NCI-H2196 (cell line): ENCODE measurements at regions not wholly inside any gene's neighbourhood (a gene's known extent, or its start where the extent isn't known, plus 50 kb on each side); places are given as distances from the start of the nearest gene placed in this dataset.

ENCODE experiments used
- DNase-seq: peaks from one replicate; lab custom pipeline; 2025; ENCODE audit not compliant: unreplicated experiment; lab: John Stamatoyannopoulos, UW

GRCh38 chr10:33453081-33454025 is 118.9 kb upstream of the NRP1 start:
- no peak for DNase-seq

DNA sequence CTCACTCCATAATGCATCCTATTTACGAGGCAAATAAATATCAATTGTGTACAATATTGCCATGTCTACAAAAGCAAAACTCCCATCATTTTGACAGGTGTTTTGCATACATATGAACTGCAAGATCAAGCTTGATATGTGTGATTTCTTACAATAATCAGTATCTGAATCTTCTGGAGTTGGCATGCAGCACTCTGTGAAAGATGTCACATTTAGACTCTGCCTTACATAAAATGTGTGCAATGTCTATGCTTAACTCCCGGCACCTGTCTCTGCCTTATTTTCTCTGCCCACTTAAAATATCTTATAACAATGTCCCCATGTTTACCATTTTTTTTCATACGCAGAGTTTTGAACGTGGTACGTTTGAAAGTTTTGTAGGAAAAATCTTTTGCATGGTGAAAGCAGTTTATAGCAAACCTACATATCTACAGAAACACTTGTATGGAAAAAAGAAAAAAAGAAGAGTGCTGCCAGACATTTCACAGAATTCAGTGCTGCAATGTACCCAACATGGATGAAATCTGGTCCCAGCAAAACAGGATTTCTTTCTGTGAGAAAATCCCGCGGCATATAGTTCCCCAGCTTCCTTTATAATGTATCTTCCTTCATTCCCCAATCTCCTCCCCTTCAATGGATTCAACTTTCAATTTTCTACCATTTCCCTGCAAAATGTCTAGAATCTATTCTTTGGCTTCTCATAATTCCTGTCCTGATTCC is 114.1 kb upstream of the NRP1 start:
- no peak for DNase-seq

GRCh38 chr10:33441561-33441960 is 107.1 kb upstream of the NRP1 start:
- no peak for DNase-seq

DNA sequence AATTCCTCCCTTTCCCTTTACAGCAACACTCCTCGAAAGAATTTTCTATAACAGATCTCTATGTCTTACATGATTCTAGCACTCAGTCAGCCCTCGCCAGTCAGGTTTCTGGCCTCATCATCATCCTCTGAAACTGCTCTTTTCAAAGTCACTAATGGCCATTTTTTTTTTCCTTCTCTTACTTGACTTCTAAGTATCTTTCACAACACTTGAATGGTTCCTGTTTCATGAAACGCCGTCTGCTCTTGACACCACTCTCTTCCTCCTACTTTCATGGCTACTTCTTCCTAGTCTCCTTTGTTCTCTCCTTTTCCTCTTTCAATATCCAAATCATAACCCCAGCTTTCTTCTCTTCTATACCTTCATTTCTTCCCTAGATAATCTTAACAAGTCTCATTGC is 100.5 kb upstream of the NRP1 start:
- no peak for DNase-seq

GRCh38 chr10:33428682-33429081 is 94.2 kb upstream of the NRP1 start:
- DNase-seq: no peak

- no peak for DNase-seq
Measured at GRCh38 chr10:33423154-33423529, 88.7 kb upstream of the NRP1 start.

DNA sequence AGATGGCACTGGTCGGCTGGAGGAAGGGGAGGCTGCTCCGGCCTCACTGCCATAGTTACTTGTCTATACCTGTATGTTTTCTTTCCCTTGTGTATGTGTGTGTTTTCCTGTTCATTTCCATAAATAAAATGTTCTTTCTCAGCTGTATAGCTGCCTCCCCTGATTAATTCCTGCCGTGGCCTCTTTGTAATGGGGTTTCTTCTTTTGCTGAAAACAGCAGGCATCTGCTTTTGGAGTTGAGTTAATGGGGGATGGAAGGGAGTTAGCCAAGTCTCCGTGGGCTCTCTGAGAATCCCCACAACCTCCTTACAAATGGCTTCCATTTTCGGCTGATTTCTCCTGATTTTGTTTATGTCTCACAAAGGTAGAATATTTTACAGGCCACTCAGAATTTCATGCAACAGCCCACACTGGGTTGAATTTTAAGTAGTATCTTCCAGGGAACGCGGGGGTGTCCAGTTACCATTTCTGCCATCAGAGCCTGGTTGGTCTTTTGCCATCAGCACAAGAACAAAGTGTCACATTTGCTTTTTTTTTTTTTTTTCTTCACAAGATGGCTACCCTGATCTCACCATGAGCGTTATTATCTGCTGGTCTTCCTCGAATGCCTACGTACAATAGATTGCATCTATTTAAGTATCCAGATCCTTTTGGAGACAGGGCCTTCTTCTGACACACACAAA is 88.1 kb upstream of the NRP1 start:
- no peak for DNase-seq

GRCh38 chr10:33421789-33422462 is 87.5 kb upstream of the NRP1 start:
- no peak for DNase-seq

DNA sequence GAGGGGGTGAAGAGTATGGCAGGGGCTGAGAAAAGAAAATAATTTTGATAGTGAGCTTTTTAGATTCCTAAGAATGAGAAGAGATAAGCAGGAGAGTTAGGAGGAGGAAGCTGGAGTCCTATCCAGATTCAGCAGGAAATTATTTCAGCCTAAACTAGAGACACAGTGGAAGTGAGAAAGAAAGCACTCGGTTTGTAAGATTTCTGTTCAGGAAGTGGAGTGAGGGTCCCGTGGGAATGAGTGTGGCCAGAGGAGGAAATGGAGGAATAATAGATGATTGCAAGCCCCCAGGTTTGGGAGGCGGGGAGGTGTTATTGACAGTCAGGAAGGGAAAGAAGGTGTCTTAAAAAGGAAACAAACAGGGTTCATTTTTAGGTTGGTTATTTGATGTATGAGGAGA is 84.8 kb upstream of the NRP1 start:
- DNase-seq: no peak

- DNase-seq: no peak
Measured at GRCh38 chr10:33418301-33418700, 83.8 kb upstream of the NRP1 start.

DNA sequence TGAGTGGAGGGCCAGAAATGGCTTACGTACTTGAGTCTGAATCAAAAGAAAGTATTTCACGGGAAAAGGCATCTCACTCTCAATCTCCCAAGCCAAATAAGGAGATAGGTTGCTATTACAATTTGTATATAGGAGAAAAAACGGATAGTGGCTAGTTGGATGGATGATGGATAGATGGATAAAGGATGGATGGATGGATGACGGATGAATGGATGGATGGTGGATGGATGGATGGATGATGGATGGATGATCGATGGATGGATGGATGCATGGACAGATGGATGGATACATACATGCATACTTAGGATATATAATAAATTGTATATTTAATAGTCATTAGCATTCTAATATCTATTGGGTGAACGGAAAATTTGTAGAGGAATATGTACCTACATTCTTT is 82.2 kb upstream of the NRP1 start:
- DNase-seq: no peak

DNA sequence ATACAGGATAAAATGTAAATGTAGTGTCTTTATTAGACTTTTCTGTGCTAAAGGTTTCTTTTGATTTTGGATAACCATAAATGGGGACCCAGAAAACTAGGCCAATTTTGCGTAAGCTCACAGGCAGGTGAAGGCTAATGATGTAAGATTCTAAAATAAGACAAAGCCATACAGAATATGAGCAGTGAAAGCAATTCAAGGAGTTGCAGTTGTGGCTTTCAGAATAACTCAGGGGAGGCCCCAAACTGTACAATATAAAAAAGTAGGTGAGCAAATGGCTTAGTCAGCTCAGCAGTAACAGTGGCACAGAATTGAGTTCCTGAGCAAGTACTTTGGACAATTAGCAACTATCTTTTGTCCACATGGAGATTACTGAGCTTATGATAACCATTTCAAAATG is 81.7 kb upstream of the NRP1 start:
- no peak for DNase-seq

DNA sequence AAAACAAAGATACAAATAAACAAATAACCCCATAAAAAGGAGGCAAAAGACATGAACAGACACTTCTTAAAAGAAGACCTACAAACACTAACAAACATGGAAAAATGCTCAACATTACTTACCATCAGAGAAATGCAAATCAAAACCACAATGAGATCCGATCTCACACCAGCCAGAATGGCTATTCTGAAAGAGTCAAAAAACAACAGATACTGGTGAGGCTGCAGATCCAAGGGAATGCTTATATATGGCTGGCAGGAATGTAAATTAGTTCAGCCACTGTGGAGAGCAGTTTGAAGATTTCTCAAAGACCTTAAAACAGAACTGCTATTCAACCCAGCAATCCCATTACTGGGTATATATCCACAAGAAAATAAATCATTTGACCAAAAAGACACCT is 80.4 kb upstream of the NRP1 start:
- no peak for DNase-seq

DNA sequence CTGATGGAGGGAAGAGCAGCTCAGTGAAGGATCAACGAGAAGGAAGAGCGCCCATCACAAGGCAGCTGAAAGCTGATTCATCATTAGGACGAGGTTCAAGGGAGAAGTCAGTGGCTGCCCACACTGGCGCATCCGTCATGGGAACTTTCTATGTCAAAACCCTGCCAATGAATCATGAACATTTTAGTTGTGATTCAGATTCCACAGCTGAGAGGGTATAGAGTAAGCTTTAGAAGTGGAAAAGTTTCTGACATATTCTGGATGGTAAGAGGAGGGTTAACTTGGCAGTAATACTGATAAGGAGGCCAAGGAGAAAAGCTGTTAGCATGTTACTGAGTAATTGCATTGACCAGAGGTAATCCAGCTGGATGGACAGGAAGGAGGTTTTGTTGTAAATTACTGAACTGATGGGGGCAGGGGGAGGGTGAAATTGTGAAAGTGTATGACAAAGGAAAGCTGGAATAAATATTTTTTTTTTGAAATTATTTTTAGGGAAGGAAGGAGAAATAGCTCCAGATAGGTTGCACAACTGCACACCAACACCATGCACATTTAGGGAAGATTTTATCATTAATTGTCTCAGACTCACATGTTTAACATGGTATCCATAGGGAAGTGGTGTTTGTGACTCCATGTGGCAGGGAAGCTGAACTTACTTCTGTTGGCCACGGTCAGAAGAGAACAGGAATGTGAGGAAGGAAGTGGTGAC is 78.3 kb upstream of the NRP1 start:
- DNase-seq: no peak

DNA sequence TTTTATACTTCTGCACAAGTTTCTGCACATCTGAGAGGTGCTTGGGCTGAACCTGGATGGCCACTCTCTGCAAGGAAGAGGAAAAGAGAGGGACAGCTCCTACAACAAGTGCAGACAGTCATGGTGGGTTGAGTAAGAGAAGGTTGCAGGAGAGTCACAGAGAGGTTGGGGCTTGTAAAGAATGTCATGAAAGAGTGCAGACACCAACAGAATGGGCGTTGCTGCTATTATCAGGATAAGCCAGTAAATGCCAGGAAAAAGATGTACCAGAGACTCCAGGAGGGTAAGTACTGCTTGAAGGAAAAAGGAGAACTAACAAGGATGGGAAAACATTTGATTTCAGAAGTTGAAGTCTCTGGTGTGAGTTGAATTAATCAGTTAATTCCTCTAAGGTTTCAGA is 77.8 kb upstream of the NRP1 start:
- no peak for DNase-seq

DNA sequence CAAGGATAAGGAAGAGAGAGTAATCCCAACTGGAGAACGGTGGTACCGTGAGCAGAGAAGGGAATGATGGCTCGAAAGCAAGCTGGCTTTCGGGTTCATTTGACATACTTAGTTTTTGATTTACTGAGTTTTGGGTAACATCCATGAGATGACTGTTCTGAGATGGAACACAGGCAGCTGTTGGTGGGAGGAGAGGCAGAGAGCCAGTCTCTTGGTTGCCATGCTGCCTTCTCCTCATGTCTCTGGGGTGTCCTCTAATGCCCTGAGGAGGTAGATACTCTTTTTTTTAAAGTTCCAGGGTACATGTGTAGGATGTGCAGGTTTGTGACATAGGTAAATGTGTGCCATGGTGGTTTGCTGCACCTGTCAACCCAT is 76.4 kb upstream of the NRP1 start:
- no peak for DNase-seq

DNA sequence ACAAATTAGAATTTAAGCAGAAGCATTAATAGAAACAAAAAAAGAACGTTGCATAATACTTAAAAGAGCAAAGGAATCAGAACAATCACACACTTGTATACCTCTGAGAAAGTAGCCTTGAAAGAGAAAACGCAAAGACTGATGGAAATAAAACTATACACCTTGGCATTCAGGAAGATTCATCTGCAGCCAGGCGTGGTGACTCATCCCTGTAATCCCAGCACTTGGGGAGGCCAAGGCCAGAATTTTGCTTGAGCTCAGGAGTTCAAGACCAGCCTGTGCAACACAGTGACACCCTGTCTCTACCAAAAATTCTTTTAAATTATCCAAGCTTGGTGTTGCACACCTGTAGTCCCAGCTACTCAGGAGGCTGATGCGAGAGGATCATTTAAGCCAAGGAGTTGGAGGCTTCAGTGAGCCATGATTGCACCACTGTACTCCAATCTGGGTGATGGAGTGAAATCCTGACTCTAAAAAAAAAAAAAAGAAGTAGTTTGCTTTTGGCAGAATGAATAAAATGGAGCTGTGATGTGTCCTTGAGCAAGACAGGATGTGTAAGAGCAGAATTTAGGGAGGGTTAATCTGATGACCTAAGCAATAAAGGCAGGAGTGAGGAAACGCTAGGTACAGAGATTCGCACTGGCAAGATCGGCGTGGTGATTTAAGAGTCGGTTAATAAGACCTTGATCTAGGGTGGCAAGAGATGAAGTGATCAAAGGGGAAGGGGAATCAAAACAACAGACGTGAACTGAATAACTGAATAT is 75.8 kb upstream of the NRP1 start:
- no peak for DNase-seq

DNA sequence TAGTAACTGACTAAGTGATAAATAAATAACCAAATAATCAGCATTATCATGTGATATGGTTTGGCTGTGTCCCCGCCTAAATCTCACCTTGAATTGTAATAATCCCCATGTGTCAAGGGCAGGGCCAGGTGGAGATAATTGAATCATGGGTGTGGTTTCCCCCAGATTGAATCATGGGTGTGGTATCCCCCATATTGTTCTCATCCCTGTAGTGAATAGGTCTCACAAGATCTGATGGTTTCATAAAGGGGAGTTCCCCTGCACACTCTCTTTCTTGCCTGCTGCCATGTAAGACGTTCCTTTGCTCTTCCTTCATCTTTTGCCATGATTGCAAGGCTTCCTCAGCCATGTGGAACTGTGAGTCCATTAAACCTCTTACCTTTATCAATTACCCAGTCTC is 72.1 kb upstream of the NRP1 start:
- DNase-seq: no peak

DNA sequence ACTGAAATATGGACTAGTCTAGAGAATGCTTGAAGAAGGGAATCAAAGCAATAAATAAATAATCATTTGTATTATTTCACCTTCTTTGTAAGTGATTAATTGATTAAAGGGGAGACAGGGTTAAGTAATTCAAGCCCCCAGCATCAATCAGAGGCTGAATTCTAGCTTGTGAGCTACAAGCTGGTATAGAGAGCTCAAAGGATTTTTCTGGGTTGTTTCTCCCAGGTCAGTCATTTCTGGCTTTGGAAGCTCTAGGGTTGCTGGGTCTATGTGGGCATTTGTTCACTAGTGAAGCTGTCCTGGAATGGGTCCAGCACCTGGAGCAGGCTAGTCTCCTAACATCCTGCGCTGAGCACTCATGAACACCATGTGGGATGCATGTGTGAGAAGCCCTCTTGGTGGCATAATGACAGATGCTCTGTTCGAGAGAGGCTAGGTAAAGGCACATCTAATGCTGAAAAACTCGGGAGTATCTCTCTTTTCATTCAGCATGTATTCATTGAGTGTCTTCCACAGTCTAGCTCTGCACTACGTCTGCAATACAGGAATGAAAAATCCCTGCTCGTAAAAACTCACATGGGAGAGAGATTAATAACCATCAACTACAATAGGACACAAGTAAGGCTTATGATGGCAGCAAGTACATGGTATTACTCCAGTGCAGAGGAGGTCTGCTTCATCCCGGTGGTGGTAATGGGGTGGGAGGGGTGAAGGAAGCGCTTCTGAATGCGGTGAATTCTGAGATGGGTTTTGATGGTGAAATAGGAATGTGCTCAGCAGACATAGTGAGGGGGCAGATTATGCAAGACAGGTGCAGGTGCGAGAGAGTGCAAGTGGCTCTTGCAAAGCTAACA is 68.0 kb upstream of the NRP1 start:
- no peak for DNase-seq
